HL-60/S4 treated with phorbol 12-myristate 13-acetate at 8.2 ng/mL for 4 days and 3 days (cell line): ENCODE measurements at regions not wholly inside any gene's neighbourhood (a gene's known extent, or its start where the extent isn't known, plus 50 kb on each side); places are given as distances from the start of the nearest gene placed in this dataset.

Source experiments
- in situ Hi-C: fragments of 300-500 bp; cut with MboI; formaldehyde crosslinking; loops from 2 replicates; pipeline ENCODE4 v1.15.0; 2022; ENCODE audit warnings: low sequenced_read_pairs

DNA sequence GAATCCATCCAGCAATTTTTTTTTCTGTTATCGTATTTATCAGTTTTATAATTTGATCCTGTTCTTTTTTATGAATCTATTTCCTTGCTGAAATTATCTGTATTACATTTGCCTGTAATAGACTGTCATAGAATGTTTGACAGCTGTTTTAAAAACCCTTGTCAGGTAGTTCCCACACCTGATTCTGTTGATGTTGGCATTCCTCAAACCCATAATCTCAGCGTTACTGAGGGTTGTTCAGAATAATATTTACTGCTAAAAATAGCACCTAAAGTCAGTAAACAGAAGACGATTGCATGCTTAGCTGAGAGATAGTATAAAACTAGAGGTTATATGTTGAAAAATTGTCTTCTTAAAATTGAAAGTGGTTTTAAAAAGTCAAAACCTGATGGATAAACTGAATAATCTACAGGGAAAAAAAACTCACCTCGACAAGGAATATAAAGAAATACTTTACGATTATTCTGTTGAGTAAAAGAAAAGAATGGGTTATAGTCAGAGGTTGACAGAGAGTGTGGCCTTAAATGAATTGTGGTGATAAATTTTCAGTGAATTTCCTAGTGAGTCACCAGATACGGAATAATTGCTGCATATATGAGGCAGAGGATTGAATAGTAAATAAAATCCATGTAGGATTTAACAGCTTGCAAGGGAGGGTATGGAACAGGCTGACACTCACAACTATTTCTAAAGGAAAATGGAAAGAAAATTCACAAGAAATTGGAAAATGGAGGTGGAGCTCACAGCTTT, 824.1 kb upstream of the IGFBP3 start:
- in situ Hi-C loops, result no loop called here

- in situ Hi-C loops, result no loop called here
Measured at GRCh38 chr7:46742601-46743000, 821.5 kb upstream of the IGFBP3 start.

DNA sequence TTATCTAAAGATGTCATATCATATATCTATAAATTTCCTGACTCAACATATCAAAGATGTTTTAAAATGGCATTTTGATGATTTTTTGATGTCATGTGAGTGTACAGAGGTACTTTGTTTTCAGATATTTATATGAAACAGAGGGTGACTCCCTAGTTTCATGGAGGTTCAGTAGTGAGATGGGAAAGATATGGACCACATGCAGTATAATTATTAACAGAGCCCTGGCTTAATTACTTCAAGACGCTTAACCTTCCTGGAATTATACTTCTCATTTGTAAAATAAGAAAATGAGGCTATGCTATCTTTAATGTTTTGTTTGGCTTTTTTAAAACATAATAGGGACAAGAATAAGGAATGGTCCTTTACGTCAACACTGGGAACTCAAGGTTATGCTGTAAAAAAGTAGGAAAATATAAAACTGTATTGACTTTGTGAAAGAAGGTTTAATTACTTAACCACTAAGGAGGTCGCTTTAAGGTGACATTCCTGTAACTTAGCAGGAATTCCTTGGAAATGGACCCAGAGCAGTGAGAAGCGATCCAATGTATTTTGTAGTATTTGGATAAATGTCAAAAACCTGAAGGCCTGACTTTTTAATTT, 821.0 kb upstream of the IGFBP3 start:
- in situ Hi-C loops, result no loop called here

- in situ Hi-C loops, result no loop called here
Measured at GRCh38 chr7:46741181-46741580, 820.1 kb upstream of the IGFBP3 start.

DNA sequence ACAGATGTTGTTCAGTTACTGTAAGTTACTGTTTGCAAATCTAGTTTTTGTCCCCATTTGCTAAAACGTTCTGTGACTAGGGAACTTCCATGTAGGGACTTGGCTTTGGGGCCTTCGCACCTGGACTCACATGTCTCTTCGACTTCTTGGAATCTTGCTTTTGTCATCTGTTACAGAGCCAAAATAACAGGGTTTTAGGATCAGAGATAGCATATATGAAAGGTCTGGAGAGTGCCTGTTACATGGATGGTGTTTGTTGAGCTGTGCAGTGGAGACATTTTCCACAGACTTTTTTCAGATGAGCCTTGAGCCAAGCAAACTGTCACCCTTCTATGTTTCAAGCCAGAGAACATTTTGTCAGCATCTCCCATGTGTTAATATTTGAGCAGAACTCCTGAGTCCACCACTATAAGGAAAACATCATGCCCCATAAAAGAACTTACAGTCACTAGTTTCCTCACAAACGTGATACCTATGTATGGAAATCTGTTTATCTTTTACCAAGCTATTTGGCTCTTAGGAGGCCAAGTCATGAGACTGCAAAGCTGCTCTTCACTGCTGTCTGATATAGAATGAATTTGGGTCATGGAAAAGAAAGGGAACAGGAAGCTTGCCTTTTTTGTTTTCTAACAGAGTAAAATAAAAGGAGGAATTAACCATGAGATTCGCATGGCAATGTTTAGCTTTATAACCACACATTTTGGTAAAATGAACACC, 818.6 kb upstream of the IGFBP3 start:
- in situ Hi-C loops, result no loop called here

GRCh38 chr7:46738796-46739195, 817.7 kb upstream of the IGFBP3 start:
- in situ Hi-C loops, result no loop called here

- in situ Hi-C loops, result no loop called here
Measured at GRCh38 chr7:46738165-46738564, 817.1 kb upstream of the IGFBP3 start.

DNA sequence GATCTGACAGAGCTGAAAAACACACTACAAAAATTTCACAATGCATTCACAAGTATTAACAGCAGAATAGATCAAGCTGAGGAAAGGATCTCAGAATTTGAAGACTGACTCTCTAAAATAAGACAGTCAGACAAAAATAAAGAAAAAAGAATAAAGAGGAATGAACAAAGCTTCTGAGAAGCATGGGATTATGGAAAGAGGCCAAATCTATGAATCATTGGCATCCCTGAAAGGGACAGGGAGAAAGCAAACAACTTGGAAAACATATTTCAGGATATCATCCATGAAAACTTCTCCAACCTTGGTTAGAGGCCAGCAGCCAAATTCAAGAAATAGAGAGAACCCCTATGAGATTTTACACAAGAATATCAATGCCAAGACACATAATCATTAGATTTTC, 804.8 kb upstream of the IGFBP3 start:
- in situ Hi-C loops, result no loop called here

- in situ Hi-C loops, result no loop called here
Measured at GRCh38 chr7:46725136-46725535, 804.1 kb upstream of the IGFBP3 start.

DNA sequence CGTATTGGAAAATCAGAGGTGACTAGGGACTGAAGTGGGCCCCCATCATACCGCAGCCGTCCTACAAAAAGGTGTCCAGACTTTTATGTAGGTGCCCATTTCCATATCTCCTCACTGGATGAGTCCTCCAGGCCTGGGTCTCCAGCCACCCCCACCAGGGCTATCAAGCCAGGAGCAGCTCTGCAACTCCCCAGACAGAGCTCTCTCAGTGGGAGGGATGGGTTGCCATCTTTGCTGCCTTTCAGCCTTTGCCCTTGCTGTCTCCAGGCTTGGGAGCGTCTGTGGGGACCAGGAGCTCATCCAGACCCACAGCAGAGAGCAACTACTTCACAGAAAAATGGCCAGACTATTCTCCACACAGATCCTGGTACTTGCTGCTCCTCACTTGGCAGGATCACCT, 802.7 kb upstream of the IGFBP3 start:
- in situ Hi-C loops, result no loop called here

DNA sequence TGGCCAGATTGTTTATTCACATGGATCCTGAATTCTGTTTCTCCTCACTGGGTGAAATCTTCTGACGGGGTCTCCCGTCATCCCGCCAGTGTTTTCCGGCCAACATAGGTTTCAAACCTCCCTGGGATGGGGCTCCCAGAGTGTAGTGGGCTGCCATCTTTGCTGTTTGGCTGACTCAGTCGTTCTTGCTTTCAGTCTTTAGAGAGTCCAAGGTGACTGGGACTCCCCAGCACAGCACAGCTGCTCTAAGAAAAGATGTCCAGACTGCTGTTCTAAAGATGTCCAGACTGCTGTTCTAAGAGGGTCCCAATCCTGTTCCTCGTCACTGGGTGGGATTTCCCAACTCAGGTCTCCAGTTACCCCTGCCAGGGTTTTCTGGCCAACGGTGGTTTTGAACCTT, 801.9 kb upstream of the IGFBP3 start:
- in situ Hi-C loops, result no loop called here

DNA sequence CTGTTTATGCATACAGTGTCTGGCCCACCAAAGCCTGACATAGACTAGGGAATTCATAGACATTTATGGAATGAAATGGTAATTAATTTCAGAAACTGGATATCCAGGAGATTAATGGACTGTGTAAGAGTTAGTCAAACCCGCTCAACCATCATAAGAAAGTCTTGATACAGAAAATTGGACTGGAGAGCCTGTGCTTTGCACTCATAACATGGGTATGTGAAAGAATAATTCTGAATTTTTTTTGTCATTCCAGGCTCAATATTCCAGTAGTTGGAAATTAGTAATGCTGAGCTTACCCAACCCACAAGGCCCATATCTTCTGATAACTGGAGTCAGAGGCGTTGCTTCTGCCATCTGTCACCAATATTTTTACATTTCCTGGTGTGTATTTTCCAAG, 799.7 kb upstream of the IGFBP3 start:
- in situ Hi-C loops, result no loop called here

- in situ Hi-C loops, result no loop called here
Measured at GRCh38 chr7:46719616-46720015, 798.5 kb upstream of the IGFBP3 start.

GRCh38 chr7:46716926-46717325, 795.9 kb upstream of the IGFBP3 start:
- in situ Hi-C loops, result no loop called here

GRCh38 chr7:46715579-46715978, 794.5 kb upstream of the IGFBP3 start:
- in situ Hi-C loops, result no loop called here

- in situ Hi-C loops, result no loop called here
Measured at GRCh38 chr7:46714904-46715303, 793.8 kb upstream of the IGFBP3 start.

DNA sequence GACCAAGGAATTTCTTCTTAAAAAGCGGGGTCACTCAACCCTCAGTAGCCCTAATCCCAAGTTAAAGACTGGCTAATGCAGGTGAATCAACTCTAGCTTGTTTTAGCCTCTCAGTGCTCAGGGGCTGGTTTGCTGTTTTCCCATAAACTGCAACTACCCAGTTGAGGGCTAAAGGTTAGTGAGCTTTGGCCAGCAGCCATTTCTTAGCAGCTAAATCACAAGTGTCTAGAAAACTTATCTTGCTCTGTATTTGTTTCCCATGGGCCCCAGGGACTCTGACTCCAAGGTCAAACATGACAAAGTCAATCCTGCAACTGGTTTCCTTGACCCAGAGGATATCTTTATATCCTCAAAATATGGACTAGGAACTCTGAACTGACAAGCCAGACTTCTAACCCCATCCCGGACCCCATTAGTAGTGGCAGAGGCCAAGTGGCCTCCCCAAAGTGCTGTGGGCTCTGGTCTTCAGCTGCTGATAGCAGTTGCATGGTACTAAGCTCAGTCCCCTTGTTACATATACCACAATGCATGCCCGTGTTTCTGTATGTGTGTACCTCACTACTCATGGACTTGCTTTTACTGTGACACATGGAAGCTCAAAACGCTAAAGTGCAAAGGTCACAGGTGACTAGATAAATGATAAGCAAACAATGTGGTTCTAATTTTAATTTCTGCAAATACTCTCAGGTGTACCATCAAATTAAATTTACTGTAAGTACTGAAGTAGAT, 793.0 kb upstream of the IGFBP3 start:
- in situ Hi-C loops, result no loop called here

- in situ Hi-C loops, result no loop called here
Measured at GRCh38 chr7:46710927-46711326, 789.9 kb upstream of the IGFBP3 start.

DNA sequence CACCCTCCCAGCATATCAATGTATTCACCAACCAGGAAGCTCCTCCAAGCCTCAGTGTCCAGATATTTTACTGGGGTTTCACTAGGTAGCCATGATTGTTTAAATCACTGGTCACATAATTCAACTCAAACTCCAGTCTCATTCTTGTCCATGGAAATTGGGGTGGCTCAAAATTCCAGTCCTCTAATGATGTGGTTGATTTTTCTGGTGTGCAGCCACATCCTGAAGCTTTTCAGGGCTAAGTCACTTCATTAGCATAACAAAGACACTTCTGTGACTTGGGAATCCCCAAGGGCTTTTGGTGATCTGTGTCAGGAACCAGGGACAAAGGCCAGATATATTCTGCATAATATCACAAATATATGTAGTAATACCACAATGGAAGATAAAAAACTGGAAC, 786.9 kb upstream of the IGFBP3 start:
- in situ Hi-C loops, result no loop called here

- in situ Hi-C loops, result no loop called here
Measured at GRCh38 chr7:46705386-46706255, 784.5 kb upstream of the IGFBP3 start.

GRCh38 chr7:46696741-46697140, 775.7 kb upstream of the IGFBP3 start:
- in situ Hi-C loops, result no loop called here
